ENCODE measurements at regions not wholly inside any gene's neighbourhood (a gene's known extent, or its start where the extent isn't known, plus 50 kb on each side); places are given as distances from the start of the nearest gene placed in this dataset.

DNA sequence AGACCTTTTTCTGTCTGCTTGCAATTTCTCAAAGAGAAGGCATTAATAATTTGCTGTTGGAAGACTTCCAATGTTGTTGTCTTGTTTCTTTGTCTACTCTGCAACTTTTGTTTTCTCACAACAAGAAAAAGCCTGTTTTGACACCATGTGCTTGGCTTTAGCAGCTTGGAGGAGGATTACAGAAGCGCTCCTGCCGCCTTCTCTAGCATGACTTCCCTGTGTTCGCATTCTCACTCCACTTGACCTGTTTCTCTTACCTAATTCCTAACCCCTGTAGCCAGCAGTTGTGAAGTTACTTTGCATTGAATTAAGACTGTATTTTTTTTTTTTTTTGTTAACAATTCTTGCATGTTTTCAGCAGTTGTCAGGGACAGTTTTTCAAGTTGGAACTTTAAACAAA, 235.3 kb upstream of the GOLIM4 start:
- TF ChIP-seq CTCF (conservative IDR thresholded peaks at IDR 0.05; ENCODE audit: low read depth in 2 of 2) (no peak), POLR2AphosphoS5 (IDR thresholded peaks at IDR 0.05; ENCODE audit: low read depth) (no peak), EZH2phosphoT487 (IDR thresholded peaks at IDR 0.05; ENCODE audit: unreplicated experiment) (no peak), EZH2 (IDR thresholded peaks at IDR 0.05; ENCODE audit: low read depth, unreplicated experiment) (no peak), ETS1 (IDR thresholded peaks at IDR 0.05) (no peak)

All from GM23338 (cell line).